ENCODE measurements at regions not wholly inside any gene's neighbourhood (a gene's known extent, or its start where the extent isn't known, plus 50 kb on each side); places are given as distances from the start of the nearest gene placed in this dataset.

DNA sequence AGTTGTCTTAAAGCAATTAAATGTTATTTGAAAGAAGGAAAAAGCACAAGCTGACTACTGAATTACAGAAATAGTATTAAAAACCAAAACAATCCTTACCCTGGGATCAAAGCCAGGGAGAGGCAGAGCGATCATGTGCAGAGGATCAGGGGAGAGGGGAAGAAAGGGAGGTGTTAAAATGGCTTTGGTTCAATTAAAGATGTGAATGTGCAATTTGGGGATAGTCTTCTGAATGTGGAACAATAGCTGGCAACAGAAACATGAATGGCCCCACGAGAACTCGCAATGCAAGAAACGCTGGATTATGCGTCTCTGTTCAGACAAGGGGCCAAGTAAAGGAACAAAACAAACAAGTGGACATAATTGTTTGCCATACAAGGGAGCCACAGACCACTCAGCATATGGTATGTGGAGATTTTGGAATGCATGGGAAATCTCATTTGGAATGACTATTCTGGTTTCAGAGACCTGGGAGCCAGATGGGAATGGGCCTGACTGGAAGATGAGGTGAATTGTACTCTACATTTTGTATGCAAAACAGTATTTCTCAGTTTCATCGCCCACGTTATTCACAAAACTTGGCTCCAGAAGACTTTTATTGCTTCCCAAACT, 155.4 kb downstream of the SLC4A3 start:
- DNase-seq (ENCODE audit: low read depth) = peak; percentile 21
- TF ChIP-seq, protein P1, sequence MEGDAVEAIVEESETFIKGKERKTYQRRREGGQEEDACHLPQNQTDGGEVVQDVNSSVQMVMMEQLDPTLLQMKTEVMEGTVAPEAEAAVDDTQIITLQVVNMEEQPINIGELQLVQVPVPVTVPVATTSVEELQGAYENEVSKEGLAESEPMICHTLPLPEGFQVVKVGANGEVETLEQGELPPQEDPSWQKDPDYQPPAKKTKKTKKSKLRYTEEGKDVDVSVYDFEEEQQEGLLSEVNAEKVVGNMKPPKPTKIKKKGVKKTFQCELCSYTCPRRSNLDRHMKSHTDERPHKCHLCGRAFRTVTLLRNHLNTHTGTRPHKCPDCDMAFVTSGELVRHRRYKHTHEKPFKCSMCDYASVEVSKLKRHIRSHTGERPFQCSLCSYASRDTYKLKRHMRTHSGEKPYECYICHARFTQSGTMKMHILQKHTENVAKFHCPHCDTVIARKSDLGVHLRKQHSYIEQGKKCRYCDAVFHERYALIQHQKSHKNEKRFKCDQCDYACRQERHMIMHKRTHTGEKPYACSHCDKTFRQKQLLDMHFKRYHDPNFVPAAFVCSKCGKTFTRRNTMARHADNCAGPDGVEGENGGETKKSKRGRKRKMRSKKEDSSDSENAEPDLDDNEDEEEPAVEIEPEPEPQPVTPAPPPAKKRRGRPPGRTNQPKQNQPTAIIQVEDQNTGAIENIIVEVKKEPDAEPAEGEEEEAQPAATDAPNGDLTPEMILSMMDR (conservative IDR thresholded peaks at IDR 0.05; ENCODE audit: low read length) = no peak
- H3K4me3 ChIP-seq (ENCODE audit: low read length) = no peak overlapping the region

DNA sequence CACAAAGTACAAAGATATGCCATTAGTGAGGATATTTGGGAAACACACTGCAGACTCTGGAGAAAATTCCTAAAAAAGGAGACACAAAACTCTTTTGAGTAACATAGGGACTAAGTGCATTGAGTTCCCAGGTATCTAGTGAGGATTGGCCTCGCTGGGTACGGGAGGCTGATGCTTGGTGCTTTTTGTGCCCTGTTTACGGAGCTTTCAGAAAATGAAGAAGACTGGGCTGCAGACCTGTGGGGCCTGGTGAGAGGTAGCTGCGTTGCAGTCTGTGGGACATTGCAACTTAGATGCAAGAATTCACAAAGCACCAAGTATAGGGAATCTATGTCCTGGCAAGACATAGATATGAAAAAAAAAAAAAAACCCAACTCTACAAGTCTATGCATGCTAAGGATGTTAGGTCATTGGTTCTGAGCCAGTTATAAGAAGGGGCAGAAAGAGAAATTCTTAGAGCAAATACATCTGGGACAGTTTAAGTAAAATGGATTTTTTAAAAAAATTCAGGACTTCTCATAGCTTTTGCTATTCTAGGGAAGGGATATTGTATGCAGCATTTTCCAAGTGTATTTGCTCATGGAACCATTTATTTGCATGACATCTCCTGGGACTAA, 156.0 kb downstream of the SLC4A3 start:
- TF ChIP-seq, protein P1 (conservative IDR thresholded peaks at IDR 0.05; ENCODE audit: low read length) = no peak
- no peak overlapping the region for H3K4me3 ChIP-seq (ENCODE audit: low read length)
- DNase-seq (ENCODE audit: low read depth) = peak; percentile 54

DNA sequence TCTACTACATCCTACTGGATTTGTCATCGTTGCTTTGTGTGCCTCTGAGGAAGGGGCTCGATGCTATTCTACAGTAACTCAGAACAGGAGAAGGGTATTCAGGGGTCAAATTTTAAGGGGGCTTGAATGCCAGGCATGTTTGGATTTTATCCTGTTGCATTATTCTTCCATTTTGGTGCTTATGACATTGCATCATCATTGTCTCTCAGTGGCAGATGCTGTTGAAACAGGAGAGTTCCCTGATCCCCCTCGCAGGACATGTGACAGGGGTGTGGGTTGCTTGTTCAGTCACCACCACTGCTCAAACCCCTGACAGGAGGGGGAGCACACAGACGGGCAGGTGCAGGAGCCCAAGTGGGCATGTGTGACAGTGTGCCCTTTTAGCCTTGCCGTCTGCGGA, 156.7 kb downstream of the SLC4A3 start:
- TF ChIP-seq, protein P1 (conservative IDR thresholded peaks at IDR 0.05; ENCODE audit: low read length) = no peak
- no peak for DNase-seq (ENCODE audit: low read depth)
- H3K4me3 ChIP-seq (ENCODE audit: low read length) = no peak overlapping the region

DNA sequence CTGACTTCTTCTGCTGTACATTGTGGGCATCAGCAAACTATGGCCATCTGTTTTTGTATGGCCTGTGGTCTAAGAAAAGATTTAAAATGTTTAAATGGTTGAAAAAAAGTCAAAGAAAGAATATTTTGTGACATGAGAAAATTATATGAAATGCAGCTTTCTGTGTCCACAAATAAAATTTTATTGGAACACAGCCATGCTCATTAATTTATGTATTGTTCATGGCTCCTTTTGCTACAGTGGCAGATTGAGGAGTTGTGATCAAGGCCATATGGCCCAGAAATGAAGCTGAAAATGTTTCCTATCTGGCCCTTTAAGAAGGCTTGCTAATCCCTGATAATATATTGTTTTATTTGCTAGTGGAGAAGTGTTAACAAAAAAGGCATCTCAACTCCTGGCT, 162.0 kb downstream of the SLC4A3 start:
- no peak for DNase-seq (ENCODE audit: low read depth)
- TF ChIP-seq, protein P1 (conservative IDR thresholded peaks at IDR 0.05; ENCODE audit: low read length) = no peak
- H3K4me3 ChIP-seq (ENCODE audit: low read length) = no peak overlapping the region

DNA sequence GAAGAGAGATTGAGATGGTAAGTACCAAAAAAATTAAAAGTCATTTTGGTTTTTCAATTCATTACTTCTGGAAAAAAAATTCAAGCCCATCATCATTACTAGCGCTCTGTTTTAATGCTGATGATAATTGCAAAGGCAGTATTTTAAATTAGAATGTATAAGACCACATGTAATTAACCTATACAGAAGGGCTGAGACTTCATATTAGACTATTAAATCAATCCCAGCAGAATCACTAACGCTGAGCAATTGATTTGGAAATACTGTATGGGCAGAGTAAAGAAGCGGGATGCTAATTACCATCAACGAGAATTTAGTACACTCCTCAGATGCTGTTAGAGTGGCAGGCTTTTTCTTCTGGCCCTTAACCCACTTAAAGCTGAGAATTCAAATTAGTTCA, 165.0 kb downstream of the SLC4A3 start:
- no peak overlapping the region for H3K4me3 ChIP-seq (ENCODE audit: low read length)
- TF ChIP-seq, protein P1 (conservative IDR thresholded peaks at IDR 0.05; ENCODE audit: low read length) = no peak
- no peak for DNase-seq (ENCODE audit: low read depth)

DNA sequence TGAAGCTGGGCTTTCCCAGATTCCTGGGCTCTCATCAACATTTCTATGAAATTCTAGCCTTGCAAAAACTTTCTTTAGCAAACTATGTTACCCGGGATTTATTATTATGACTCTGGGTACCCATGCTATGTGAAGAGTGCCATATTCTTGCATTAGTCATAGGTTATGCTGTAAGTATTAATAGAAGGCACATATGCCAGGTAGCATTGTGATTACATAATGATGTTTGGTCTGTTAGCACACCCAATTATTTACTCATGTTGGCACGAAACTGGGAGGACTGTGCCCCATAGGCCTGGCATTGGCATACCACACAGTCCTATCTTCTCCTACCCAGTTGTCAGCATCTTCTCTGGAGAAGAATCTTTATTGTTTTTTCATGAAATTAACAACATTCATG, 171.0 kb downstream of the SLC4A3 start:
- TF ChIP-seq, protein P1 (conservative IDR thresholded peaks at IDR 0.05; ENCODE audit: low read length) = no peak
- H3K4me3 ChIP-seq (ENCODE audit: low read length) = no peak overlapping the region
- DNase-seq (ENCODE audit: low read depth) = no peak

DNA sequence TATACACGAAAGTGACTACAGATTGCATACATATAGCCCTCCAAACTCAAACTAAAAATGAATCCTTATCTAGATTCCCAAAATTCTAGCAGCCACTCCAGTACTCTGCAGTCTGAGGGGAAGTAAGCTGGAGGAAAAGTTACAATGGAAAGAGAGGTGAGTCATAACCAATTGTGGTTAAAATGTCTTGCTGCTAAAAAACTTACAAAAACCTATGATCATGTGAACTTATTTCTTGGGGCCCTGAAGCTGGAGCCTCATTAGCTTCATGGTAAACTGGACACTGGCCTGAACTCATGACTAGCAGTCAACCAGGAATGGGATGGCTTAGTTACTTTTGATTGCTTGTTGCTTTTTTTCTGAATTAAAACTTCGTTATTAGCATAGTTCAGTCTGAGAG, 175.9 kb downstream of the SLC4A3 start:
- no peak overlapping the region for H3K4me3 ChIP-seq (ENCODE audit: low read length)
- TF ChIP-seq, protein P1 (conservative IDR thresholded peaks at IDR 0.05; ENCODE audit: low read length) = no peak
- DNase-seq (ENCODE audit: low read depth) = peak; percentile 37

Data from AG10803 (cell line).